ENCODE measurements at regions not wholly inside any gene's neighbourhood (a gene's known extent, or its start where the extent isn't known, plus 50 kb on each side); places are given as distances from the start of the nearest gene placed in this dataset.

DNA sequence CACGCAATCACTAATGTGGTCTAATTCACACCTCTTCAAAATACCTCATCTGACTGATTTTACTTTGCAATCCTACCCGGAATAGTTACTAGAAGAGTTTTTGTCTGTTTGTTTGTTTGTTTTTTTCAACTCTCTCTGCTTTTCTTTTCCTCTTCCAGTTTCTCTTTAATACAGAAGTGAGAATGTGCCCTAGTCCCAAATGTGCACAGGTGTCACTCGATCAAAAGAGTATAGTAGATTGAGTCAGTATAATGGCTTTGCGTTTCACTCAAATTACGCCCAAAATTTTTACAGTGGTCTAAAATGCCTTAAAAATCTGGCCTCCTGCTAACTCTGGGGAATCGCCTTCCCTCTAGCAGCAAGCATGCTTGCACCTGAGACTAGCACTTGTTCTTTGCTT, 1536.8 kb downstream of the KCNT2 start:
- DNase-seq (ENCODE audit: low spot score) = no peak

DNA sequence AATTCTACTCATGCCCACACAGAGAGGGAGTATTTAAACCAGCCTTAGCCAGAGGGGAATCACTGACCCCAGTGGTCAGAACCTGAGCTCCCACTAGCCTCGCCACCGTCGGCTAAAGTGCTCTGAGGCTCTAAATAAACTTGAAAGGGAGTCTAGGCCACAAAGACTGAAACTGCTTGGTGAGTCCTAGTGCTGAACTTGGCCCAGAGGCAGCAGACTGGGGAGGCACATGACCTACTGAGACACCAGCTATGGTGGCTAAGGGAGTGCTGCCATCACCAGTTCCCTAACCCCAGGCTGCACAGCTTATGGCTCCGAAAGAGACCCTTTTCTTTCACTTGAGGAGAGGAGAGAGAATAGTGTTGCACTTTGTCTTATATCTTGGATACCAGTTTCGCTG, 1542.8 kb downstream of the KCNT2 start:
- DNase-seq (ENCODE audit: low spot score) = no peak

DNA sequence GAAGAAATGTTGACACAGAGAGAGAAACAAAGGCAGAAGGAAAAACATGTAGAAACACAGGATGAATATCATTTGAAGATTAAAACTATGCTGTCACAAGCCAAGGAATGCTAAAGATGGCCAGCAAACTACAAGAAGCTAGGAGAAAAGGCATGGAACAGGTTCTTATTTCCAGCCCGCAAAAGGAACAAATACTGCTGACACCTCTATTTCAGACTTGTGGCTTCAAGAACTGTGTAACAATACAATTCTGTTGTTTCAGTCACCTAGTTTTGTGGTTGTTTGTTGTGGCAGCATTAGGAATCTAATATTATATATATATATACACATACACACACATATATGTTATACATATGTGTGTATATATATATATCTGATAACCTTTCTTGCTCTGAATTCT, 1543.9 kb downstream of the KCNT2 start:
- DNase-seq (ENCODE audit: low spot score) = no peak

DNA sequence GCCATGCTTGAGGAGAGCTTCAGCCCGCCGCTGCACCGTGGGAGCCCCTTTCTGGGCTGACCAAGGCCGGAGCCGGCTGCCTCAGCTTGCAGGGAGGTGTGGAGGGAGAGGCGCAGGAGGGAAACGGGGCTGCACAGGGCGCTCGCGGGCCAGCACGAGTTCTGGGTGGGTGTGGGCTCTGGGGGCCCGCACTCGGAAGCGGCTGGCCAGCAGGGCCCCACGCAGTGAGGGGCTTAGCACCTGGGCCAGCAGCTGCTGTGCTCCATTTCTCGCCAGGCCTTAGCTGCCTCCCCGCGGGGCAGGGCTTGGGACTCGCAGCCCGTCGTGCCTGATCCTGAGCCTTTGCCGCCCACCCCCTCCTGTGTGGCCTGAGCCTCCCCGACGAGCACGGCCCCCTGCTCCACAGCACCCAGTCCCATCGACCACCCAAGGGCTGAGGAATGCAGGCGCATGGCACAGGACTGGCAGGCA, 1554.0 kb downstream of the KCNT2 start:
- no peak for DNase-seq (ENCODE audit: low spot score)

DNA sequence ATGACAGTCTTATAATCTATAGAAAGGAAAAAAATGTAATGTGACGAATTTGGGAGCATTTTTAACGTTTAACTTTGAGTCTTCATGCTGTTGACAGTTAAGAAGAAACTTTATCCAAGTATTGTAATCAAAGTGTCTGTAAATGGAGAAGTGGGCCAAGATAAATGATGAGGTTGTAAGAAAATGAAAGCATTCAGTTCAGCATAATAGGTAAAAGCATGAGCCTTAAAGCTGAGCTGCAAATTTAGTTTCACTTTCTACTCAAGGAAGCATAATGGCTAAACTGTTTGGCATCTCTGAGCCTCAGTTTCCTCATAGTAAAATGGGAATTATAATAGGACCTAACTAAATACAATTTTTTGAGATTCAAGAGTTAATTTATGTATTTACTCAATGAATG, 1554.8 kb downstream of the KCNT2 start:
- DNase-seq (ENCODE audit: low spot score) = no peak

DNA sequence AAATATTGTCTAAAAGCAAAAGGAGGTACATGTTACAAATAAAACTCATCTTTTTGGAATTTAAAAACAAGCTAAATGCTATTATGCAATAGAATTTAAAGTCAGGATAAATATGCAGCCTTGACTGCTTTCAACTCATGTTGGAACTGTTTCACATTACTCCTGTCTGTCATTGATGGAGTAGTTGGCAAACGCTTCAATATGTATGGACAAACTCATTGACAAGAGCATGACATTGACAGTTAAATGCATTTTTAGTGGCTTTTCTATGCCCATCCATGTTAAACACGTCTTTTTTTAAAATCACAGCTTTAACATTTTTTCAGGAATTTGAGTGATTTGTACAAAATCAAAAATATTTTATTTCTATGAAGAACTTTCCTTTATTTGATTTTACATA, 1560.5 kb downstream of the KCNT2 start:
- DNase-seq (ENCODE audit: low spot score) = no peak

DNA sequence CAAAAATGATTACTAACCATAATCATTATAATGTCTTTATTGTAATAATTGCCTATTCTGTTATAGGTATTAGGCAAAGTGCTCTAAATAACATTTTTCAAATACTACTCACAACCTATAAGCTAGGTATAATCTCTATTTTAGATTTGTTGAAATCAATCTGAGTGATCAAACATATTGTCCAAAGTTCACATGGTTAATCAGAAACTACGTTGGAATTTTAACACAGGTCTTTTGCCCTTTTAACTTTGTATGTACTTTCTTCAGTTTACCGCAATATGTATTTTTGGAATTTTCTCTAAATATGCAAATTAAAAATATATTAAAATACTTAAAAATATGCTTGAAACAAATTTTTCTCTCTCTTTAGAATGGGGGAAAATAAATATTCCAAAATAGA, 1563.2 kb downstream of the KCNT2 start:
- DNase-seq (ENCODE audit: low spot score) = no peak

DNA sequence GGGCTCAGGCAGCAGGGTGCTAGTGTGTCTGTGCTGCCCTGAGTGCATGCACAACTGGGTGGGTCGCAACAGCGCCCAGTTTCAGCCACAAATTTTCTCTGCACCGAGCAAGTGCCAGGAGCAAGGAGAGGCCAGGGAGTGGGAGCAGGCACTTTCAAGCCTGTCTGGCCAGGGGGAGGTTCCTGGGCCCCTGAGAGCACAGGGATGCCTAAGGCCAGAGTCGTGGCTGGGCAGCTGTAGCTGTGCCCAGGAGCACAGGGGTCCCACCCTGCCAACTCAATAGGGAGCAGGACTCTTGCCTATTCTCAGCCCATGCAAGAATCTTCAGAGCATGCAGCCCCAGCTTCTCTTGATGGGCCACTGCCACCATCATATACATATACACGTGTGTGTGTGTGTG, 1577.4 kb downstream of the KCNT2 start:
- DNase-seq (ENCODE audit: low spot score) = no peak

DNA sequence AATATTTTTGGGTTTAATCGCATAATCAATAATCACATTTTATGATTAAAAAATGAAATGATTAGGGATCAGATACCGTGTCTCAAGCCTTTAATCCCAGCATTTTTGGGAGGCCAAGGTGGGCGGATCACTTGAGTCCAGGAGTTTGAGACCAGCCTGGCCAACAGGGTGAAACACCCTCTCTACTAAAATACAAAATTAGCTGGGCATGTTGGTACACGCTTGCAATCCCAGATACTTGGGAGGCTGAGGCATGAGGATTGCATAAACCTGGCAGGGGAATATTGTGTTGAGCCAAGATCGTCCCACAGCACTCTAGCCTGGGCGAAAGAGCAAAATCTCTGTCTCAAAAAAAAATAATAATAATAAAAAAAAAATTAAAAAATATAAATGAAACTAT, 1581.4 kb downstream of the KCNT2 start:
- no peak for DNase-seq (ENCODE audit: low spot score)

DNA sequence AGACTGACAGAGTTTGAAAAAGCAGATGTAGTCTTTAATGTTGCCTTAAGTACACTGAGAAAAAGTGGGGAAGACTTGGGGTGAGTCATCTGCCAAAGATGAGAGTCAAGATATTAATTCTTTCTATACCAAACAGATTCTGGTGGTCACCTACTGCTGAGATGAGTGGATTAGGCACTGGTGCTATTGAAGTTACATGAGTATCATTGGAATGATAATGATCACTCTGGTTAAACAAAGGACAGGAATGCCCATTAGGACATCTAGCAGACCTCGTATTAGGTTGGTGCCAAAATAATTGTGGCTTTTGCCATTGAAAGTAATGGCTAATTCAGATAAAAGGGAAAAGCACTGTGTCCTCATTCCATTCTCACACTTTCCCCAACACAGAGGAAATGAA, 1588.9 kb downstream of the KCNT2 start:
- DNase-seq (ENCODE audit: low spot score) = no peak

DNA sequence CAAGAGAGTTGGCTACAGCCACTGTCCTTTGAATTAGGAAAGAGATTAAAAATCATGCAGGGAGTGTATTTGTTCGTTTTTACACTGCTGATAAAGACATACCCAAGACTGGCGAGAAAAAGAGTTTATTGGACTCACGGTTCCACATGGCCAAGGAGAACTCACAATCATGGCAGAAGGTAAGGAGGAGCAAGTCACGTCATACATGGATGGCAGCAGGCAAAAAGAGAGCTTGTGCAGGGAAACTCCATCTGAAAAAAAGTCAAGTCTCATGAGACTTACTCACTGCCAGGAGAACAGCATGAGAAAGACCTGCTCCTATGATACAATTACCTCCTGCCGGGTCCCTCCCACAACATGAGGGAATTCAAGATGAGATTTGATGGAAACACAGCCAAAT, 1595.2 kb downstream of the KCNT2 start:
- no peak for DNase-seq (ENCODE audit: low spot score)

DNA sequence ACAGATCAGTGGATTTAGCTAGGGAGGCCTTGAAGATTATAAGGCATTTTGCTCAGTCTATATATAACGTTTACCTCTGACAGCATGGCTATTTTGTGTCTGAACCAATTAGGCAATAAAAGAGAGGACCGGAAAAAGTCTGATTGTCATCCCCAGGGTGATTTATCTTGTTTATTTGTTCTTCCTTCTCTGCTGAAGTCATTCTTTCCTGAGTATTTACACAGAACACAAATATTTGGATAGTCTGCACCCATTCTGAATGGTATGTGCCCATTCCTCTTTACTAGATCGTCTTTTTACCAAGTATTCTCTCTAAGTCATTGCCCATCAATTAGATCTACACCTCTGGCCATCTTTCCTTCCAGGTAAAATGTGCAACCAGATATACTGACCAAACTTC, 1602.9 kb downstream of the KCNT2 start:
- no peak for DNase-seq (ENCODE audit: low spot score)

DNA sequence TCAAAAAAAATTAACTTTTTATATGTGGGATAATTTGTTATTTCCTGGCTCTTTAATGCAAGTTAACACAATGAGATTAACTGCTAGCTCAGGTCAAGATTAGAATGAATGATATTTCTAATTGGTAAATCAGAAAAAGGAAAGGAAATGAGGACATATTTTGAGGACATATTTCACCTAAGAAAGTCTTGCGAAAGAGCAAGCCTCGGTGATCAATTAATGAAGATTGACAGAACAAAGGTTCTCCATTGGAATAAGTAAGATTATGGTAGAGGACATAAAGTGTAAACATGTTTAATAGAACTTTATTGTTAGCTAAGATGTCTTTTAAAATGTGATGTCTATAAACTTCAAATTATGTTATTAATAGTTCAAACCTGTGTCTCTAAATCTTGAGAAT, 1617.8 kb downstream of the KCNT2 start:
- no peak for DNase-seq (ENCODE audit: low spot score)

DNA sequence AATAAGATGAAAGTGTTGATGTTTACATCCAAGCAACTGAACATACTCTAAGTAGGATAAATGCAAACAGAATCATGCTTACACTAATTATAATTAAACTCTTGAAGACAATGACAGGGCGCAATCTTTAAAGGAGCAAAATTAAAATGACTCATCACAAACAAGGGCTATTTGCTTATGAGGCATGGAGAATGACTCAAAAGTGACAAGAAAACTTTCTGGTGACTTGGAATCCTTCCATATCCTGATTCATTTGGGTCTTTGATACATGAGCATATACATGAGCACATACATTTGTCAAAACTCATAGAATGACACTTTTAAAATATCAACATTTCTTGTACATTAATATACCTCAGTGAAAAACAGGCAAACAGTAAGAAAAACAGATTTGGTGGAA, 1632.3 kb downstream of the KCNT2 start:
- DNase-seq (ENCODE audit: low spot score) = no peak

DNA sequence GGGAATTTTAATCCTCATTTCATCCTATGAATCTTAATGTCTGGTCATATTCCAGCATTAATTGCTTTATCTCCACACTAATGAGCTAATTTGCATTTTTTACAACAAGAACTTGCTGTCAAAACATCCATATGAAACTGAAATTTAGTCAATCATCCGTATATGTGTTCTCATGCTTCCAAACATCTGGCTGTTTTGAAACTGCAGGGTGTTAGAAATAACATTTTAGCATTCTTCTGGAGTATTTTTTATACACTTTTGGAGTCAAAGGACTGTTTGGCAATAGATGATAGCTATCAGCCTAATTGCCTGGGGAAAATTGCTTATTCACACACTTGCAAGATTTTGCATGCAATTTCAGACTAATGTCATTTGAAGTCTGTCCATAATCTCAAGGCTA, 1639.3 kb downstream of the KCNT2 start:
- no peak for DNase-seq (ENCODE audit: low spot score)

DNA sequence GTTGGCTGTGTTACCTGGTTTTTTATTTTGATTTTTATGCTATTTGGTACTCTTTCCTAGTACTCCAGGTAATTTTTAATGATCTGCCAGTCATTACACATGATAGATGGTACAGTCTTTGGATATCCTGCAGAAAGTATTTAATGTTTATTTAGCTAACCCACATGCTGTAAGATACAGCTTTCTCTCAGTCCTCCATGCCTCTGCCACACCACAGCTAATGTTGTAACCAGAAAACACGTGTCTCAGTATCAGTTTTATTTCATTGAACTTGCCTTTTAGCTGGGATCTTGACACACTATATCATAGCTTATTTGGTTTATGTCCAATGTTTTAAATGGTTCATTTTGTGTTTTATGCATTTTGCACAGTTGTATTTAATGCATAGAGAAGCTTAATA, 1648.4 kb downstream of the KCNT2 start:
- no peak for DNase-seq (ENCODE audit: low spot score)

DNA sequence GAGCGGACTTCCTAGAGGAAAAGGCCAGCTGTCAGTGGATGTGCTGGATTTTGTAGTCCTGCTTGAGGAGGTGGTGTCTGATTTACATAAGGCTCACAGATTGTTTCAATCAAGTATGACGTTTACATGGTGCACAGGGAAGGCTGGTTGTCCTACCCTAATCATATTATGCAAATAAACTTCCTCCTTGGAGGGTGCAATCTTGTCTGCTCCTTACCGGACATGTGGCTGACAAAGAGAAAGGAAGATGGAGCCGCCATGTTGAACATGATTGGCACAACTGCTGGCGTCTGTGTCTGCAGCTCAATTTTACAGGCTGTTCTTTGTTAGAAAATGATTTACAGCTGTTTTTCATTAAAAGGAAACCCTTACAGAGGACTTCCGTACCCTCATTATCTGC, 1656.1 kb downstream of the KCNT2 start:
- DNase-seq (ENCODE audit: low spot score) = no peak

DNA sequence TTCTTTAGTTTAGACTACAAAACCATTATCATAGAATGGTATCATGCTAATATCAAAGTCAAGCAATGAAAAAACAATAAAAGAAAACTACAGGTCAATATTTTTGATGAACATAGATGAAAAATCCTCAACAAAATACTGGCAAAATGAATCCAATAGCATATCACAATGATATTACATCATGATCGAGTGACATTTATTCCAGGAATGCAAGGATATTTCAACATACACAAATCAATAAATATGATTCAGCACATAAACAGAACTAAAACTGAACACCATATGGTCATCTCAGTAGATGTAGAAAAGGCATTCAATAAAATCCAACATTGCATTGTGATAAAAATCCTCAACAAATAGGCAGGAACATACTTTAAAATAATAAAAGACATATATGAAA, 1657.7 kb downstream of the KCNT2 start:
- no peak for DNase-seq (ENCODE audit: low spot score)

DNA sequence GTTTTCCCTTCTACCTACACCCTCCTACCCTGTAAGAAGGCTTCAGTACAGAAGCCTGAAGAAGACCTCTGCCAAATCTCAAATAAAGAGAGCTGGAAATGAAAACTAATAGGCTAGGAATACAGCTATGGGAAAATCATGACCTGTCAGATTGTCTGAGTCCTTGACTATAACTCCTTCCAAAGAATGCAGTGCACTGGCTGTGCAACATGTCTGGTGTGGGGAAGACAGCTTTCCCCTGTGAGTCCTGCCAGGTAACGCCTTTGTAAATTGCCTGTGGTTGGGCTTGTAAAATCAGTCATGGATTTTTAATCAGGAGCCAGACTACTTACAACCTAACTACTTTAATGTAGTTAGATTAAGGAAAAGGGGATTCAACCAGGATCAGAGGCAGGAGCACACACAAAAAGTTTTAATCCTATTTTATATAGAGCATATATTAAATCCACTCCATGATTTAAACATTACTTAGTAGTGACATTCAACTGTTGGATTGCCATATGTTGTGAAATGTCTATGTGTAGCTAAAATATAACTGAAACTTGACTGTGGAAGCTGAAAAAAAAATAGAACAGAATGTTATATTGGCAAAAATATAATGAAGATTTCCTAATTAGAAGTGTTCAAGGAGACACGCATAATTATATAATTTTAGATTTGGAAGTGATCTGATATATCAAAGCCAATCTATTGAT, 1667.8 kb downstream of the KCNT2 start:
- peak; percentile 36 for DNase-seq (ENCODE audit: low spot score)

DNA sequence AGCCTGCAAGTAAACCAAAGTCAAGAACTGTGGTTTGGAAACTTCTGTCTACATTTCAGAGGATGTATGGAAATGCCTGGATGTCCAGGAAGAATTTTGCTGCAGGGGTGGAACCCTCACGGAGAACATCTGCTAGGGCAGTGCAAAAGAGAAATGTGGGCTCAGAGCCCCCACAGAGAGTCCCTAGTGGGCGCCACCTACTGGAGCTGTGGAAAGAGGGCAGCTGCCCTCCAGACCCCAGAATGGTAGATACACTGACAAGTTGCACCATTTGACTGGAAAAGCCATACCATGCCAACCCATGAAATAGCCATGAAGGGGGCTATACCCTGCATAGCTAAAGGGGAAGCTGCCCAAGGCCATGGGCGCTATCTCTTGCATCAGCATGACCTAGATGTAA, 1672.4 kb downstream of the KCNT2 start:
- no peak for DNase-seq (ENCODE audit: low spot score)

DNA sequence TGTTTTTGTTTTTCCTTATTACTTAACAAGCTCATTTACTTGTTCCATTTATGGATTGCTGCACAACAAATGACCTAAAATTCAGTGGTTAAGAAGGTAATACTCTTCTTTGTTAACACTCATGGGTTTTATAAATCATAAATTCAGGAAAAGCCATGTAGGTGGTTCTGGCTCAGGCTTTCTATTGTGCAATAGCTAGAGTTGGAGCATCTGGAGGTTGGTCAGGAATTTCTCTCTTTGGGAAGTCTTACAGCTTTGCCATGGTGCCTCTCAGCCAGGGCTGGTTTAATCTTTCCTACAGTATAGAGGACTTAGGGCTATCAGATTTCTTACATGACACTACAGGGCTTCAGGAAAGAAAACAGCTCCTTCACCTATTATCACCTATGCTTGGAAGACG, 1677.1 kb downstream of the KCNT2 start:
- no peak for DNase-seq (ENCODE audit: low spot score)

DNA sequence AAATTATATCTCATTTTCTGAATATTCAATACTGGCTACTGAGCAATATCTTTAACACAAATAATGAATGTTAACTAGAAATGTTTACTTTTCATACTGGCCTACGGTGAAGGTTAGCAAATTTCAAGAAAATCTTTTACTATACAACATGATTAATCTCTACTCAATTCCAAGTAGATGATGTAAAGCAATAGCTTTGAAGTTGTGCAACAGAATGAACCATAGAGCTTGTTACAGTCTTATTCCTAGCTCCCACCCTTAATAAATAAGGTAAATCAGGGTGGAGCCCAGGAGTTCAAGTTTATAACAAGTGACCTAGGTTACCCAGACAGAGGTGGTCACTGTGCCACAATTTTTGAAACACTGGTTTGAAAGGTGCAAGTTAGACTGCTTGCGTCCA, 1678.1 kb downstream of the KCNT2 start:
- DNase-seq (ENCODE audit: low spot score) = no peak

DNA sequence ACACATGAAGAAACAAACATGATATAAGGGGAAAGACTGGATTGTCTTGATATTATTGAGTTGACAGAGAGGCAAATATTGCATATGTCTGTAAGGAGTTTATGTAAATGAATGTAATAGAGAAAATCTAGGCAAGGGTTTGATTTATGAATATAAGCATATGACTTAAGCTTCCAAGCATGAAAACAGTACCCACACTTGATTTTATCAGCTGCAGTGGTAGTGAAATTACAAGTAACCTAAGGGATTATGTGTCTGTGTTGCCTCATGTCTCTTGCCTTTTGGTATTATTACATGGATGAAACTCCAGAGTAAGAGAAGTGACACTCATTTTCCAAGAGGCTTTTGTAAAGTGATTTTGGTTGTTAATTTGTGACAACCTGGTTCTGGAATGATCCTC, 1678.9 kb downstream of the KCNT2 start:
- no peak for DNase-seq (ENCODE audit: low spot score)

DNA sequence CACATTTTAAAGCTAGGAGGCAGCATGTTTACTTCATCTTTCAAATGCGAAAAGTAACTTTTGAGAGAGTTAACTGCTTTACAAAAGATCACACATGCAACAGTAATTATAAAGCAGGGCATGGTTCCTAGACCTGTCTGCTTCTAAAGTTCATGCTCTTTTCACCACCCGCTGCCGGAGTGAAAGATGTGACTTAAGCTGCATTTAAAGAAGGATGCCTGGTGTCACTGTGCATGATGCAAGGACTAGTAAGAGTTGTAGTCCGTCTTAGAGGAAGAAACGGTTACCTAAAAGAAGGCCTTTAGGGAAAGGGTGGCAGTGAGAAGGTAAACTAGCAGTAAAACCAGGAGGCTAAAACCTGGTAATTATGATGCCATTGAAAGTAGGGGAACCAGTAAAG, 1689.1 kb downstream of the KCNT2 start:
- DNase-seq (ENCODE audit: low spot score) = no peak

DNA sequence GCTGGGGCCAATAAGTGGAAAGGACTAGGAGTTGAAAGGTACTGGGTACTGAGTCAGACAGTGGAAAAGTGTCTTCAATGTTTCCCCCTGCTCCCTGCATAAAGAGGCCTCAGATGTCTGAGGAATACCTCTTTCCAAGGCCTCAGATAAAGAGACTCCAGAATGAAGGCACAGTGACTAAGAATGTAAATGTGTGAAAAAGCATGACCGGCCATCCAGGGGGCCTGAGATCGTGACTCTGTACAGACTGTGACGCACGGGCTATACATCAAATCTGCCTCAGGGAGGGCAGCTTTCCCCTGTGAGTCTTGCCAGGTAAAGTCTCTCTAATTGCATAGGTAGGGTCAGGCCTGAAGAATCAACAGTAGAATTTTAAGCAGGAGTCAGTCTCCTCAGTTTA, 1690.5 kb downstream of the KCNT2 start:
- no peak for DNase-seq (ENCODE audit: low spot score)

All from D341Med (cell line).